NT2/D1 (cell line): ENCODE measurements at regions not wholly inside any gene's neighbourhood (a gene's known extent, or its start where the extent isn't known, plus 50 kb on each side); places are given as distances from the start of the nearest gene placed in this dataset.

Source experiments
- SUZ12 ChIP-seq: IDR thresholded peaks from 2 replicates; pipeline ENCODE4 v1.6.1; 2011; ENCODE audit not compliant: insufficient read length, insufficient read depth; ENCODE audit errors: extremely low read depth
- YY1 ChIP-seq: IDR thresholded peaks from 2 replicates; pipeline ENCODE4 v1.6.1; 2011; ENCODE audit not compliant: insufficient read length, insufficient read depth
- ZNF274 ChIP-seq: IDR thresholded peaks from 2 replicates; pipeline ENCODE4 v1.6.1; 2011; ENCODE audit warnings: mild to moderate bottlenecking, low read depth, low read length

DNA sequence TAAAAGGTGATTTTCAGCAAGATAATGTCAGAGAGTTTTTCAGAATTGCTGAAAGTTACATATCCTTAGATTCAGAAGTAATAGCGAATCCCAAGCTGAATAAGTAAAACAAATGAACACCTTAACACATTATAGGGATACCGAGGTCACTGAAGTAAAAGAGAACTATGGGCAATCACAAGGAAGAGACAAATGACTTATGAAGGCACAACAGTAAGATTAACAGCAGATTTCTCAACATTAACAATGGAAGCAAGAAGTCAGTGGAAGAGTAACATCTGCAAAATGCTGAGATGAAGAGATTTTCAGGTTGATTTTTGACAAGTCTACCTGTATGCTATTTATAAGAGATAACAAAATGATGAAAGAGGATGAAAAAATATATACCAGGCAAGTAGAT, 86.1 kb upstream of the EZR start:
- TF ChIP-seq YY1 (no peak), ZNF274 (no peak), SUZ12 (no peak)
